Upper lobe of left lung (tissue), 4 donors: ENCODE measurements at regions not wholly inside any gene's neighbourhood (a gene's known extent, or its start where the extent isn't known, plus 50 kb on each side); places are given as distances from the start of the nearest gene placed in this dataset.

ENCODE experiments used
- EP300 ChIP-seq, 4 donors: sonication (generic); formaldehyde crosslinking; IDR thresholded peaks; one replicate each; pipeline ENCODE4 v1.5.1; 2017; ENCODE audit warnings: antibody characterized with exemption in 4 of 4, control low read depth in 2 of 4
- POLR2A ChIP-seq, 4 donors: fragments of 450-650 bp; IDR thresholded peaks; one replicate each; pipeline ENCODE4 v1.5.1; 2016 to 2017; ENCODE audit warnings: antibody characterized with exemption in 4 of 4, mild to moderate bottlenecking in 2 of 4
- POLR2AphosphoS5 ChIP-seq, 2 donors: sonication (generic); formaldehyde crosslinking; IDR thresholded peaks; one replicate each; pipeline ENCODE4 v1.5.1; 2017; ENCODE audit warnings: antibody characterized with exemption in 2 of 2
- TF ChIP-seq, protein P1 (sequence below), 6 experiments: fragments of 450-650 bp in 4 of 6; fragments of 200-600 bp in 2 of 6; sonication (generic) in 2 of 6; IDR thresholded peaks; one replicate each; pipeline ENCODE4 v1.5.1; 2016 to 2019; ENCODE audit warnings: antibody characterized with exemption in 6 of 6

GRCh38 chr1:58936973-58937372, 153.1 kb upstream of the JUN start:
- TF ChIP-seq, protein P1, sequence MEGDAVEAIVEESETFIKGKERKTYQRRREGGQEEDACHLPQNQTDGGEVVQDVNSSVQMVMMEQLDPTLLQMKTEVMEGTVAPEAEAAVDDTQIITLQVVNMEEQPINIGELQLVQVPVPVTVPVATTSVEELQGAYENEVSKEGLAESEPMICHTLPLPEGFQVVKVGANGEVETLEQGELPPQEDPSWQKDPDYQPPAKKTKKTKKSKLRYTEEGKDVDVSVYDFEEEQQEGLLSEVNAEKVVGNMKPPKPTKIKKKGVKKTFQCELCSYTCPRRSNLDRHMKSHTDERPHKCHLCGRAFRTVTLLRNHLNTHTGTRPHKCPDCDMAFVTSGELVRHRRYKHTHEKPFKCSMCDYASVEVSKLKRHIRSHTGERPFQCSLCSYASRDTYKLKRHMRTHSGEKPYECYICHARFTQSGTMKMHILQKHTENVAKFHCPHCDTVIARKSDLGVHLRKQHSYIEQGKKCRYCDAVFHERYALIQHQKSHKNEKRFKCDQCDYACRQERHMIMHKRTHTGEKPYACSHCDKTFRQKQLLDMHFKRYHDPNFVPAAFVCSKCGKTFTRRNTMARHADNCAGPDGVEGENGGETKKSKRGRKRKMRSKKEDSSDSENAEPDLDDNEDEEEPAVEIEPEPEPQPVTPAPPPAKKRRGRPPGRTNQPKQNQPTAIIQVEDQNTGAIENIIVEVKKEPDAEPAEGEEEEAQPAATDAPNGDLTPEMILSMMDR (IDR thresholded peaks at IDR 0.05): no peak
- TF ChIP-seq EP300 (IDR thresholded peaks at IDR 0.05): no peak
- no peak for TF ChIP-seq POLR2A (IDR thresholded peaks at IDR 0.05)
- no peak for TF ChIP-seq POLR2AphosphoS5 (IDR thresholded peaks at IDR 0.05)
